ENCODE measurements at regions not wholly inside any gene's neighbourhood (a gene's known extent, or its start where the extent isn't known, plus 50 kb on each side); places are given as distances from the start of the nearest gene placed in this dataset.

GRCh38 chr9:28668158-28668557 lies 1094.9 kb upstream of the C9orf72 start:
- Histone ChIP-seq H3K27me3 (replicated peaks; ENCODE audit: insufficient read depth) (no peaks in the 10 kb centered on the region), H3K4me3 (no peak overlapping the region), H3K27ac (no peak overlapping the region), H3K4me1 (replicated peaks) (no peaks in the 10 kb centered on the region), H3K9me3 (no peaks in the 10 kb centered on the region), H3K36me3 (no peaks in the 10 kb centered on the region)
- TF ChIP-seq POLR2AphosphoS5 (IDR thresholded peaks at IDR 0.05) (no peak), POLR2A (IDR thresholded peaks at IDR 0.05) (no peak), CTCF (IDR thresholded peaks at IDR 0.05) (no peak)
- WGBS = 74% methylated on average over 2 of the region's 2 CpGs
- intact Hi-C loops (cut with DNase I) = no loop called here
- DNase-seq (ENCODE audit: low spot score) = no peak

- Histone ChIP-seq H3K4me1 (replicated peaks) (no peaks in the 10 kb centered on the region), H3K27me3 (replicated peaks; ENCODE audit: insufficient read depth) (no peaks in the 10 kb centered on the region), H3K27ac (no peak overlapping the region), H3K9me3 (no peaks in the 10 kb centered on the region), H3K36me3 (no peaks in the 10 kb centered on the region), H3K4me3 (no peak overlapping the region)
- DNase-seq (ENCODE audit: low spot score) = no peak
- TF ChIP-seq POLR2A (IDR thresholded peaks at IDR 0.05) (no peak), CTCF (IDR thresholded peaks at IDR 0.05) (no peak), POLR2AphosphoS5 (IDR thresholded peaks at IDR 0.05) (no peak)
- 69% methylated on average over 3 of the region's 3 CpGs for WGBS
- intact Hi-C loops (cut with DNase I) = no loop called here
Measured at GRCh38 chr9:28671000-28671399, 1097.7 kb upstream of the C9orf72 start.

GRCh38 chr9:28678097-28678496 lies 1104.8 kb upstream of the C9orf72 start:
- no peak for TF ChIP-seq CTCF (IDR thresholded peaks at IDR 0.05)
- no peak for TF ChIP-seq POLR2A (IDR thresholded peaks at IDR 0.05)
- TF ChIP-seq POLR2AphosphoS5 (IDR thresholded peaks at IDR 0.05) = no peak
- intact Hi-C loops (cut with DNase I) = no loop called here
- no peak for DNase-seq (ENCODE audit: low spot score)
- Histone ChIP-seq H3K4me1 (replicated peaks) (no peaks in the 10 kb centered on the region), H3K36me3 (no peaks in the 10 kb centered on the region), H3K4me3 (no peak overlapping the region), H3K27me3 (replicated peaks; ENCODE audit: insufficient read depth) (no peaks in the 10 kb centered on the region), H3K27ac (no peak overlapping the region), H3K9me3 (no peaks in the 10 kb centered on the region)
- WGBS = 94% methylated on average over 2 of the region's 2 CpGs

- DNase-seq (ENCODE audit: low spot score) = no peak
- H3K9me3 ChIP-seq = no peaks in the 10 kb centered on the region
- WGBS = 22% methylated on average over 1 of the region's 1 CpG
- no peaks in the 10 kb centered on the region for H3K4me1 ChIP-seq (replicated peaks)
- no peak overlapping the region for H3K4me3 ChIP-seq
- TF ChIP-seq POLR2AphosphoS5 (IDR thresholded peaks at IDR 0.05) (no peak), POLR2A (IDR thresholded peaks at IDR 0.05) (no peak), CTCF (IDR thresholded peaks at IDR 0.05) (no peak)
- H3K27me3 ChIP-seq (replicated peaks; ENCODE audit: insufficient read depth) = no peaks in the 10 kb centered on the region
- no peak overlapping the region for H3K27ac ChIP-seq
- intact Hi-C loops (cut with DNase I) = no loop called here
- no peaks in the 10 kb centered on the region for H3K36me3 ChIP-seq
Measured at GRCh38 chr9:28688172-28688571, 1114.9 kb upstream of the C9orf72 start.

- no peak for DNase-seq (ENCODE audit: low spot score)
- Histone ChIP-seq H3K27ac (no peak overlapping the region), H3K36me3 (no peaks in the 10 kb centered on the region), H3K4me1 (replicated peaks) (no peaks in the 10 kb centered on the region), H3K27me3 (replicated peaks; ENCODE audit: insufficient read depth) (no peaks in the 10 kb centered on the region), H3K9me3 (no peaks in the 10 kb centered on the region), H3K4me3 (no peak overlapping the region)
- 95% methylated on average over 8 of the region's 8 CpGs for WGBS
- intact Hi-C loops (cut with DNase I) = no loop called here
- no peak for TF ChIP-seq CTCF (IDR thresholded peaks at IDR 0.05)
Measured at GRCh38 chr9:28692012-28692411, 1118.7 kb upstream of the C9orf72 start.

Measured in prostate gland (tissue), 2 donors.